RKO (cell line): ENCODE measurements at regions not wholly inside any gene's neighbourhood (a gene's known extent, or its start where the extent isn't known, plus 50 kb on each side); places are given as distances from the start of the nearest gene placed in this dataset.
"Not testable (repeated sequence)": the region's sequence is repeated elsewhere in the genome, so short reads cannot be mapped to it uniquely, and the experiment has no call there.

Experiments used
- DNase-seq: peaks from one replicate; pipeline ENCODE4 v3.0.0-alpha.2; 2016; ENCODE audit warnings: low spot score

DNA sequence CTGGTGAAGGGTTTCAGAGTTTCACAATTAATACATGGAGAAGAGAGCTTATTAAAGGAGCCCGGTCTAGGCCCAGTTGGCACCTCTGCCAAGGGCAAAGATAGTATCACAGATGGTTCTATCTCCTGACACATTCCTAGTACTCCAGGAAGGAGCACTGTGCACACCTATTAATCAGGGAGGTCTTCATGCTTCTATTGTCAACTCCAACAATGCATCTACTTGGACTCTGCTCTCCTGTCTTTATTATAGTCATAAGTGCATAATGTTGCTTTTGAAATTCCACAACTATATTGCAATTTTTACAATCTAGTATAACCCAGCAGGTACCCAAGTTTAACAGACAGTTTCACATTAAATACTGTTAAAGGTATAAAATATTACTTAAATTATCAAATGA lies 174.5 kb upstream of the TSC22D1 start:
- DNase-seq: no peak

DNA sequence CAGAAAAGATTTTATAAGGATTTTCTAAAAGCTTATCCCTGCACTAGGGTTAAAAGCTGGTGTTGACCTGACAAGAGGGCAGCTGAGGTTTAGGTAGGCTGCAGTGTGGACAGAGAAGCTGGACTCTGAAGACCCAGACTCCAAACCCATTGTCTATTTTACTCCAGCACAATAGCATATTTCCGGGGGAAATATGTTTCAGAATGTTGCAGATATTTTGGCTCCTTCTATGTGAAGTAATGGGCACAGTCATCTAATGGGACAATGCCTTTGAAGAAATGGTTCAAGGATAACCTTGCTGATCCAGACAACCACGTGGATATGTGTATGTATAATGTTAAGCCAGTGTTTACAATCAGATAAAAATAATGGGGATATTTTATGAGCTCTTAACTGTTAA lies 173.8 kb upstream of the TSC22D1 start:
- DNase-seq: no peak

DNA sequence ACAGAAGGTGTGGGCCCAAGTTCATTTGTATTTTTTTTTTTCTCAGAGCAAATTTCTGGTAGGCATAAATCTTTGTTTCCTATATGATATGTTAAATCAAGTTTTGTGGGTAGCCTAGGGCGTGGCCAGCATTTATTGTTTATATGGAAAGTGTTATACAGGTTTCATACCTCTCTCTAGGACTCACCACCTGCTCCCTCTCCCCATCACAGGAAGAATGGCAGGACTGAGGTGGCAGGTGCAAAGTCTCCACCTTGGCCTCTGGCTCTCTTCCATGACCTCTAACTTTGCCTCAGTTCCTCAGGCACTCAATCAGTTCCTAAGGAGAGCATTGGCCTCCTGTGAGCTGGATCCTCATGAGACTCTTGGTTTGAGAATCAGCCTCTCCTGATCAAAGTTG lies 172.3 kb upstream of the TSC22D1 start:
- no peak for DNase-seq

DNA sequence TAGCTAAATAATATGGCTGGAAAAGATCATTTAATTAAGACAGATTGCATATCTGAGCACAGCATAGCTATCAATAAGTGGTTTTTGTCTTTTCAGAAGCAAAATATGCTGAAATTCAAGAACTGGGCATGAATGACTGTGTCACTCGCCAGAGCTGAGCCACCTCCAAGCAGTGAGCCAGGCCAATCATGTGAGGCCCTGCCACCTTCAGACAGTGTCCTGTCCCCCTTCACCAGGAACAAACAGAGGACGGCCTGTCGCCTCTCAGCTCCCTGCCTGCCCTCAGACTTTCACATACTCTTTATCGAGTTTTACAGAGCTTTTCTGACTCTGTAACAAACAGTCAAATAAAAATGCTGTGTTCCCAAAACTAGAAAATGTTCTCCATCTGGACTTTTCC lies 171.0 kb upstream of the TSC22D1 start:
- DNase-seq: no peak

DNA sequence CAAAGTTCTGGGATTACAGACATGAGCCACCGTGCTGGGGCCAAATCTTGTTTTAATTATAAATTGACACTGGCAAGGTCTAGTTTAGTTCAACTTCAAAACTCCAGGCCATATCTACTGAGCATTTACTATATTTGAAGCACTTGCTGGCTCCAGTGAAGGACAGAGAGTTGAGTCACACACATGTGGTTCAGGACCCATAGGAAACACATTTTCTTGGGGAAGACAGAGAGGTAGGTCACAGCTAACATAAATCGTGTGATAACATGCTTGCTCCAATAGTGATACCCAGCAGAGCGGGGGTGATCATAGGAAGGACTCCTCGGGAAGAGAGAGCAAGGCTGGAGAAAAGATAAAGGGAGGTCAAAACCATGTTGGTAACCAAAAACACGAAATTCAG lies 170.6 kb upstream of the TSC22D1 start:
- DNase-seq: no peak

DNA sequence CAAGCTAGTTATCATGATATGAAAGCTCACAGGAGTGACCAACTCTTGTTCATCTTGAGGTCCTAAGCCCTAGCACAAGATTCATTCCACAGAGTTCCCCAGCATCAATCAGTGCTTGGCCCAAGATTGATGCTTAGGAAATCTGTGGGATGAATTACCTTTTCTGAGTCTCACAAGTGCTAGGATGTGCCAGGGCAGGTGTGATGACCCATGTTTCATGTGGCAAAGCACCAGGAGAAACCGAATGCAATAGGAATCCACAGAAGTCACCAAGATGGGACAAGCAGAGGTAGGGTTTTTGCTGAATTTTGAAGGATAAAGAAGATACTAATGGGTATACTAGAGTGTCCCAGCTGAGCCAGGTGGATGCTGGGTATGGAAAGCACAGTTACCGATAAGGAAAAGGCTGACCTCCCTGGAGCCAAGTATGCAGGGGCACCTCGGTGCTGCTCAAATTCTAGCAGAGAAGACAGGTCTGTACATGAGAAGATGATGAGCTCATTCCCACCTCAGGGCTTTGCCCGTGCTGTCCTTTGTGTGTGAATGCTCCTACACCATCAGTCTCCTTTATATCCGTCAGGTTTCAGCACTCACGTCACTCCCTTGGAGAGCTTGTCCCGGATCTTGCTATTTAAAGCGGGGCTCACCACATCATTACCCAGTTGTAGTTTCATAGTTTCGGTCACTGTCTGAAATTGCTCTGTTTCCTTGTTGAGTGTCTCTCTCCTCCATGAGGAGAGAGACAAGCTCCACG lies 168.9 kb upstream of the TSC22D1 start:
- DNase-seq: no peak

DNA sequence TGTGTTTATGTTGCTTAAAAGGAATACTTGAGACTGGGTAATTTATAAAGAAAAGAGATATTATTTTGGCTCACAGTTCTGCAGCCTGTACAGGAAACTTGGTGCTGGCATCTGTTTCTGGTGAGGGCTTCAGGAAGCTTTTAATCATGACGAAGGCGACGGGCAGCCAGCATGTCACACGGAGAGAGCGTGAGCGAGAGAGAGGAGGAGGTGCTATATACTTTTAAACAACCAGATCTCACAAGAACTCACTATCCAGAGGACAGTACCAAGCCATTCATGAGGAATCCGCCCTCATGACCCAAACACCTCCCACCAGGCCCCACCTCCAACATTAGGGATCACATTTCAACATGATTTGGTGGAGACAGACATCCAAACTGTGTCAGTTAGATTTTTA lies 163.4 kb upstream of the TSC22D1 start:
- DNase-seq: no peak

DNA sequence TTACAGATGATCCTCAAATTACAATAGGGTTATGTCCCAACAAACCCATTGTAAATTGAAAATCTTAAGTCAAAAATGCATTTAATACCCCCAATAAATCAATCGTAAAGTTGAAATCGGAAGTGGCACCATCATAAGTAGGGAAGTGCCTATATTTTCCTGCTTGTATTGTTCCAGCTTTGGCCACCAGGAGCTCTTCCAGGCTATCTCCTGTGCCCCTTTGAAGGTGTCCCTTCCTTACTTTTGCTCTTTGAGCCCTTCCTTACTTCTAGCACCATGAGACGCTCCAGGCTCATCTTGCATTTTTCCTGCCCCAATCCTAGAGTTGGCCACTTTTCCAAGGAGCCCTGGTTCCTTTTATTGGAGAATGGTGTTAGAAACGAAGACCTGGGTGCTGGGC lies 163.0 kb upstream of the TSC22D1 start:
- no peak for DNase-seq

DNA sequence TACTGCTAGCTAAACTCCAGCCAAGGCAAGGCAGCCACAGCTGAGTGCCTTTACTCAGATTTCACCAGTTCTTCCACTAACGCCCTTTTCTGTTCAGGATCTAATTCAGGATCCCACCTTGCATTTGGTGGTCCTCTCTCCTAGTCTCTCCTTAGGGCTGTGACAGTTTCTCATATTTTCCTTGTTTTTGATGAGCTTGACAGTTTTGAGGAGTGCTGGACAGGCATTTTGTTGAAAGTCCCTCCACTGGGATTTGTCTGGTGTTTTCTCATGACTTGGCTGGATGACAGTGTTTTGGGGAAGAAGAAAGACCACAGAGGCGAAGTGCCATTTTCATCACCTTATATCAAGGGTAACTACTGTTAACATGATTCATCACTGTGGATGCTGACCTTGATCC lies 162.3 kb upstream of the TSC22D1 start:
- DNase-seq: no peak

DNA sequence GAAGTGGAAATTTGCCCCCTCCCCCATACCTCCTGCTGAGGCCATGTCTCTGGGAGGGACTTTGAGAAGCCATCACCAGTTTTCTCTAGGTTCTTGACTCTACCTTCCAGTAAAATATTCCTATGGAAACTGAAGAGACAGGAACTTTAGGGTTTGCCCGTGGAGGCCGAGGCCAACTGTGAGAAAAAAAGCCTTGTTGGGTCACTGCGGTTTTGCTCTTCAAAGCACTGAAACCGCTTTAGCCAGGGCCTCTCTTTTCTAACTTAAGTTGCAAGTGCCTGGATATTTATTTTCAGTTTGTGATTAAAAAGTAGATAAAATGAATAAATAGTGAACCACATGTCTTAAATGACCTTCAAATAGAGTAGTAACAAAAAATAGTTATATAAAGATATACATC lies 159.7 kb upstream of the TSC22D1 start:
- DNase-seq: no peak

DNA sequence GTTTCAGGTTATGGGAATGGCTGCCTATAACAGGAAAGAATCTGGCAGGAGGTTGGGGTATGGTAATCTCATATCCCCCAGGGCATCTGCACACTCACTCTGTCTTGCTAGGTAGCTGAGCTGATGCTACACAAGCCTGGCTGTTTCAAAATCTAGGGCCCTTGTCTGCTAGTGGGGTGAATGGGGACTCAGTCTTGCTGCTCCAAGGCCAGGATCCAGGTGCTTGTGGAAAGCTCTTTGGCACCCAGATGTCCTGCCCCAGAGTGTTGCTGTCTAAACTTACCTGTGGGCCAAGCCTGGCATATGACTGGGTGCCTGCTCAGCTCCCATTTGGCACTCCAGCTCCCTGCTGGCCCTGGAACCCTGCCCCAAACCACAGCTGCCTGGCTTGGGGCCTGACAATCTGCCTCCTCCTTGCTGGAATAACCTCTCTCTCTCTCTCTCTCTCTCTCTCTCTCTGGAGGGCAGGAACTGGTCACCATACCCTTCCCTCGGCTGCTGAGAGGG lies 158.1 kb upstream of the TSC22D1 start:
- DNase-seq: no peak

DNA sequence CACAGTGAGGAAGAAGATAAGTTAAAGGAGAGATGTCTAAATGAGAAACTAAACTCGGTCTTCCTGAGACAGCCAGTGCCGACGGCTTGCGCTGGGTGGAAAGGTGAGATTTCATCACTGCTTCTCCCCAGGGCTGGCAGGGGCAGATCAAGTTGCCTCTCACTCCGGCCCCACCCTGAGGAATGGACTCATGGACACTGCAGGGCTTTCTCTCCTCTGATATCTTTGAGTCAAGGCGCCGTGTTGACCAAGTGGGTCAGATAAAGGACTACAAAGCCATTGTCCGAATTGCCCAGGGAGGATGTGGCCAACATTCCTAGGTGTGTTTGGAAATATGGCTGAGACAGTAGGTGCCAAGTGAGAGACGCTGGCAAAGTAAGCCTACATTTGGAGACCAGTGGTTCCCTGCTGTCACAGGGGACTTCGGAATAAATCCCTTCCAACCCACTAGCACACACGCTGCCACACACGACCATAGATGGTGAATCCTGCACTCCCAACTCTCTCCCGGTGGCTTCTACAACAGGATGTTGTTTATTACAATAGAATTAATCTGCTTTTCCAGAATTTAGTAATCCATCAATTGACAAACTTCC lies 156.5 kb upstream of the TSC22D1 start:
- no peak for DNase-seq

DNA sequence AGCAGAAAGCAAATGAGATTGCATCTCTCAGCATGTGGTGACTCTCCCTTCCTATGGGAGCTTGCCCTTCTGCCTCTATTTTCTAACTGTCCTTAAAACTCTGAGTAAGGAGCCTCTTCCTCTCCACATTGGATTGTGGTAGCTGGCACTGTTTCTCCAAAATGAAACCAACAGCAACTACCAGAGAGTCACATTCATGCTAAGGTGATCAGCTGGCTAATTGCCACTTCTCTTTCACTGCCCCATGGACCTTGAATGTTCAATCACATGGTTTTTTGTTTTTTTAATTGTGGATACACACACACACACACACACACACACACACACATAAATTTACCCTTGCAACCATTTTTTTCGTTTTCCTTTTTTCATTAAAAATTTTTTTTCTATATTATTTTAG lies 154.7 kb upstream of the TSC22D1 start:
- no peak for DNase-seq

DNA sequence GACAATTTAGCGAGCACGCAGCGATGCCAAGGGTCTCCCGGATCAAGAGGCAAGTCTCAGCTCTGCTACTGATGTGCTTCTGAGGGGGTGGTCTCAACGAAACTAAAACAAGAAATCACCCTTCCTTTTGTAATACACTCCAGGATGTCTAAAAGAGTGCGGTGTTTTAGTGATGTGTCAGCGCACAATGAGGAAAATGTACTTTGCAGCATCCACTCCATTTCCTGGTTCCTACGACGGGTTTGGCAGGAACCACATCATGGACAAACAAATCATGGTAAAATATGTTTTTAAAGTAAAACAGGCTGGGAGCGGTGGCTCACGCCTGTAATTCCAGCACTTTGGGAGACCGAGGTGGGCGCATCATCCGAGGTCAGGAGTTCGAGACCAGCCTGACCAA lies 154.0 kb upstream of the TSC22D1 start:
- no peak for DNase-seq

DNA sequence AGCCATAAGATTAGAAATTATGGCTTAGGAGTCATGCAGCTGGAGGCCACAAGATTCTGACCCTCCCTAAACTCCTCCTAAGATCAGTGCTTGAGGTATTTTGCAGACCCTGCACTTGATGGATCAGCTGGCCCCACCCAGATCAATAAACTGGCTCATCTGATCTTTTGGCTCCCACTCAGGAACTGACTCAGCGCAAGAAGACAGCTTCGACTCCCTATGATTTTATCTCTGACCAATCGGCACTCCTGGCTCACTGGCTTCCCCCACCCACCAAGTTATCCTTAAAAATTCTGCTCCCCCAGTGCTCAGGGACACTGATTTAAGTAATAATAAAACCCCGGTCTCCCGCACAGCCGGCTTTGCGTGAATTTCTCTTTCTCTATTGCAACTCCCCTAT lies 151.5 kb upstream of the TSC22D1 start:
- not testable (repeated sequence) for DNase-seq

DNA sequence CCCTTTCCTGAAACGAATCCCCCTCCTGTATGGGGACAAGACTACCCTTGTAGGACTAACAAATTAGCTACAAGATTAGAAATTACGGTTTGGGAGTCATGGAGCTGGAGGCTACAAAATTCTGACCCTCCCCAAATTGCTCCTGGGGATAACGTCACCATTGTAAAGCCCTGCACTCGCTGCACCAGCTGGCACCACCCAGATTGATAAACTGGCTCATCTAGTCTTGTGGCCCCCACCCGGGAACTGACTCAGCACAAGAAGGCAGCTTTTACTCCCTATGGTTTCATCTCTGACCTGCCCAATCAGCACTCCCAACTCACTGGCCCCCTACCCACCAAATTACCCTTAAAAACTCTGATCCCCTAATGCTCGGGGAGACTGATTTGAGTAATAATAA lies 150.6 kb upstream of the TSC22D1 start:
- no peak for DNase-seq

DNA sequence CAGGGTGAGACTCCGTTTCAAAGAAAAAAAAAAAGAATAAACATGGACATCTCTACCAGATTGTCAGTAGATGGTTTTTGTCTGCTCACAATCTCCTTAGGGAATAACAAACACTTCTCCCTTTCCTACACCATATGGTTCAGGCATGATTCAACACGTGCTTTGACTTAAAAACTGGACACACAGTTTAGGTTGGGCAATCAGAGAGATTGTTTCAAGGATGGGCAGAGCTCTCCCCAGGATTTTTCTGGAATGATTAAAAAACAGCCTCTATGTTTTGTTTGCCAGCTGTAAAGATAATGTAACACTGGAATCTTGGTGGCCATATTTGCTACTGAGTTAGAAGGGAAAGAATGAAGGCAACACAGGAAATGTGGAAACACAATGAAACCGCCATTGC lies 150.1 kb upstream of the TSC22D1 start:
- no peak for DNase-seq

DNA sequence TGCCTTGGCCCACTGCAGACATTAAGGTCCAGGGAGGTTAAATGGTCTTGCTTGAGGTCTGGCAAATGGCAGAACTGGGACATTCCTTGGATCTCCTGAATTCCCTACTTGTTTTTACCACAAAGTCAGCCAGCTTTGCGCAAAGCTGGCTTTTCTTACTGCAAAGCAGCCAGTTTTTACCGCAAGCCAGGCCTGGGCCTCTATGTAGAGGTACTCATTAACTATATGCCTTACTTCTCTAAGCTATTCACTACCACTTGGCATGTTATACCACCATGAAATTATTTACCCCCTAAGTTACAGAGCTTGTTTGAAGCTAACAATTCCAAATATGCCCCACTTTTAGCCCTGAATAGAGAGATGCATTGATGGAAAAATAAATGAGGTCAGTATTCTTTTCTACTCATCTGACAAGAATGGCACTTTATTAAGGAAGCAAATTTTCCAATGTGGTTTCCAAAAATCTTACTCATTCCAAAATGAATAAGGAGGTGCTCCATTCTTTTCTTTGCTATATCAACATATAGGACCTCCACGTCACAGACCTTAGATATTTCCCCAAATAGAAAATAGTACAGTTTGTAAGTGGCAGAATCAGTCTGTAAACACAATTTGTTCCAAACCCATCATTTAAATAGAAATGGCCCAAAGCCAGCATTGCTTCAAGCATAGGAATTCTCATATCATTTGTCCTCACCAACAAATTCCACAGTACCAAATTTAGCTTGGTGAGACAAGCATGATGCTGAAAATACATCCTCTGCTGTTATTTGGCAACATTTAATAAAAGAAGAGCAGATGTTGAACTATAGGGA lies 143.9 kb upstream of the TSC22D1 start:
- DNase-seq: peak; percentile 46

DNA sequence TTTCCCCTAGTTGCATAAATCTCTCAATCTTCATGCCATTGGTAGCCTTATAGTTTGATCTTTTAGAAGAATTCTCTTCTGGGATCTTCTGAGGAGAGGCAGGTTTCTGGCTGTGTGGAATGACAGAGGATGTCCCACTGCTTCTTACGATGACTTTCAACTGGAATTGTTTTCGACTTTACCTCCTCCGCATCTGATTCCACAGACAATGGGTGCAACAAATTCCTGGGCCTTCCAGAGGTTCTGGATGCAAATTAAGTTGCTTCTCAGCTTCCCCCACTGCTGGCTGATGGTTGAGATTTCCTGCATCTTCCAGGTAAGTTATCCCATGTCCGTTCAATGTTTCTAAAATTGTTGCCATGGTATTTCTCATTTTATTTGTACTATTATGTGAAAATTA lies 142.3 kb upstream of the TSC22D1 start:
- no peak for DNase-seq

DNA sequence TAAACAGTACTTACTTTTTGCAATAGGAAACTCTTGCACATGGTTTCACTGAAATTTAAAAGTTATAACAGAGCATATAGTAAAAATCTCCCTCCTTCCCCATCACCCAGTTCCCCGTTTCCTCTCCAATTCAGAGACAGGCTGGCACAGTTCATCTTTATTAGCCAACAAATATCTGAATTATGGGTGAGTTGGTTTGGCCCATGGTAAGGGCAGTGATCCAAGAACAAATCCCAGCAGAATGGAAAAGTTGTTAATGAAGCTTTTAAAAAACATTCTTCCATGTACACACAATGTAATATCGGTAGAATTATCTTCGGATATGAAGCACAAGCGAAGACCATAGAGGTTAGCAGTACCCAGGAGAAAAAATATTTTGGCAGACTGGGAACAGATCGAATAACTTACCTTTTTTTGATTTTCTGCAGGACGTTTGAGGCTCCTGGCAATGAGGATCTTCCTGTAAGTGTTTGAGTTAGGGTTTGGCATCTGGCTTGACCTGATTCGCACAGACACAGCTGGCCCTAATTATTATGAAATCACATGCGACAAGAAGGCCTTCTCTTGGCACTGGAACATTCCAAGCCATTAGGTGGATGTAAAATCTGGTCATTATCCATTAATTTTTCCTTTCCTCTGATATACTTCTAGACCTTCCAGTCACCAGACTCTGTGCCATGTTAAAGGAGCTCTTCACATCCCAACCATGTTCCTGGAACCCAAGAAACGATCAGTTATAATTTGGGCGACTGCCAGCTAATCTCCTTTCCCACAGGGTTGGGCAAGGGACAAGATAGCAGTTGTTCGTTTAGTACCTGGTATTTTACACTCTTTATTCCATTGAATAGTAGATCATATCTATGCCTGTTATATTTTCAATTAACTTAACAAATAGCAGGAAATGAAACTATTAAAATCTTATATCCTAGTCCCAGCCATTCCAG lies 139.4 kb upstream of the TSC22D1 start:
- no peak for DNase-seq

DNA sequence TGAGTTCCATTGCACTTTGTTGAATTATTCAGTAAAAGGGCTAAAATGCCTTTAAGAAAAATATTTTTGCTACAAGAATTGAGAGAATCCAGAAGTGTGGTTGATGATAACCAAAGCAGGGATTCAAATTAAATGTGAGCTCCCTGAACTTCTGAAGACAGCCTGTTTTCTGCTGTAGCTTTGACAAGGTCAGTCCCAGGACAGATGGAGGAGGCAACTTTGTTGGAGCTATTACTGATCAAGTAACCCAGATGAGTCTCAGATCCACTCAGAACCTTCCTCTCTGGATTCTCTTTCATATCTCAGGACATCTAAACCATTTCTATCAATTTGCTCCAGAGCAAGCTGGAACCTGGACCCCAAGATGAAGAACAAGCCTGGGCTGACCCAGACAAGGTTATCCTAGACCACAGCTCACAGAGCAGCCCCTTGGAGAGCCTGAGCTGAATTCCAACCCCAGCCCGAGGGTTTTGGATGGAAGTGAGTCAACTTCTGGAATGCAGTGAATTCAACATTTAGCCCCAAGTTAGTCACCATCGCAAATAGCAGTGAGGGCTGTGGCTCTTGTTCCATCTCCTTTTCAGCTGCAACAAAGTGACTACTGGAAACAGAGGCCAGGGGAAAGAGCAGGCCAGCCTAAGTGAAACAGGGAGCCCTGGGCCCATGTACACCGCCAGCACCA lies 137.8 kb upstream of the TSC22D1 start:
- DNase-seq: peak; percentile 96
